ENCODE measurements at regions not wholly inside any gene's neighbourhood (a gene's known extent, or its start where the extent isn't known, plus 50 kb on each side); places are given as distances from the start of the nearest gene placed in this dataset.
"Not testable (repeated sequence)": the region's sequence is repeated elsewhere in the genome, so short reads cannot be mapped to it uniquely, and the experiment has no call there.

- no peak for DNase-seq
Observed at GRCh38 chr6:134449004-134449403, 131.1 kb upstream of the SGK1 start.

- peak; percentile 98 for DNase-seq
Observed at GRCh38 chr6:134447883-134448387, 130.0 kb upstream of the SGK1 start.

DNA sequence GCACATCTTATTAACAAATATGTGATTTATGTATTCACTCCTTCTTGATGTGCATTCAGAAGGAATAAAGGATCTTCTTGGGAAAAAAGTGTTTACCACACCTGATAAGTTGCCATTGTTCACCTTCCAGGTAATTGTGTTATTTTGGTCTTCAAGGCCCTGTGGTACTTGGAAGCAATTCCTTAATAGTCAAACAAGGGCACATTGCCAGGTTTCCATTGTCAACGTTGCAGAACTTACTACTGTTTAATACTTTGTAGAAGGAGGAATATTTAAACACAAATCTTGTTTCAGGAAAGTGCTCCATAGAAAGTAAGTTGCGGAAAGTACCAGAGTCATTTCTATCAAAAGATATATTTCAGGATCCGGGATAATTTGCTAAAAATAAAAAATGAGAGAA is 129.5 kb upstream of the SGK1 start:
- DNase-seq = peak; percentile 51

DNA sequence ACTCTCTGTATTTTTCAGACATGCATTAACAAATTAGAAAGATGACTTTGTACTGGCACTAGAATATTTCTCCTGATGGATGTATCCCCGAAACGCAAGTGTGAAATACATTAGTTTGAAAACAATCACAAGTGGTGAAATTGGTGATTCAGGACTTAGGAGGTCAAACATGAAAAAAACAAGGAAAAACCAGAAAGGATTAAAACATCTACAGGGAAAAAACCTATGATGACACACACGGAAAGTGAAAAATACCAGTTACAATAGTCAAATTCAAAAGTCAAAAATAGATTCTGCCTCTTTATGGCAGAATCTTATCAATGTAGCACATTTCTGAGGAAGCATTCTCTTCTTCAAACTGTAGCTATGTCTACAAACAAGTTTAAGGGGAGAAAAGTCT is 129.0 kb upstream of the SGK1 start:
- peak; percentile 78 for DNase-seq

DNA sequence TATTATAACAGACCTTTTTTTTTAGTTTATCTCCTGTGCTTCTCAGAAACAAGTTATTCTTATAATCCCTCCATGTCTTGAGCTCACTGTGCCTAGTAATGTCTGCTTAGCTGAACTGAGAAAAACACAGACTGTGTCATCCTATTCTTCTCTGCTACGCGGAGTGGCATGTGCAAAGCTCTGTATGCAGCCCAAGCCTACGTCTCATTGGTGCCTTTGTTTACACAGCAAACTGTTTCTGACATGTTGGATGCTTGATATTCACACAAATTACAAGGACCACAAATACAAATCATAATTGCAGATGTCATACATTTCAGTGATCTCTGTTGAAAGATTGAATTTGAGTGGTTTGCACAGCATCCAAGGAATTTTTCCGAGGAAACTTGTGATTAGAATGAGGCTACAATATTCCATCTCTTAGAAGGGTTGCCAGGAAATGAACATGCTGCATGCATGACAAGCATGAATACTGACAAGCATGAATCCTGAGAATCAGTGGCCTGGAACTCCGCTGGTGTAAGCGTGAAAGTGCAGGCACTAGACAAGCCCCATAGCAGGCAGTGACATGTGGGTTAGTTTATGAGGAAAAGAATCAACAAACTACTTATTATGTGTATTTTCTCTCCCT is 128.4 kb upstream of the SGK1 start:
- DNase-seq = peak; percentile 83

- no peak for DNase-seq
Observed at GRCh38 chr6:134443009-134443408, 125.1 kb upstream of the SGK1 start.

DNA sequence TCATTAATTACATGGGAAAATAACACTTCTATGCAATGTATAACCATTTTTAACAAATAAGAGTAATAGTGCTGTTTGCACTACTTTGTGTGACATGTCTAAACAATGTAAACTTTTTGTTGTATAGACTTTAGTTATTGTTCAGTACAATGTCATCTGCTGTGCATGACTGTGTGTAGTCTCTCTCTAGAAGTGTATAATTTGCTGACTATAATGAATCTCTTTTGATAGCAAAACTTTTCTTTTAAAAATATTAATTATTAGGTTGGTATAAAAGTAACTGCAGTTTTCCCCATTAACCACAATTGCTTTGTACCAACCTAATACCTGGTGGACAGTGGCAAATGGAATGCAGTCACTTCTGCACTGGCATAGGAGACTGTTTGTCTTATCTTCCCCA is 124.2 kb upstream of the SGK1 start:
- DNase-seq = no peak

GRCh38 chr6:134438837-134439236 is 120.9 kb upstream of the SGK1 start:
- DNase-seq = no peak

DNA sequence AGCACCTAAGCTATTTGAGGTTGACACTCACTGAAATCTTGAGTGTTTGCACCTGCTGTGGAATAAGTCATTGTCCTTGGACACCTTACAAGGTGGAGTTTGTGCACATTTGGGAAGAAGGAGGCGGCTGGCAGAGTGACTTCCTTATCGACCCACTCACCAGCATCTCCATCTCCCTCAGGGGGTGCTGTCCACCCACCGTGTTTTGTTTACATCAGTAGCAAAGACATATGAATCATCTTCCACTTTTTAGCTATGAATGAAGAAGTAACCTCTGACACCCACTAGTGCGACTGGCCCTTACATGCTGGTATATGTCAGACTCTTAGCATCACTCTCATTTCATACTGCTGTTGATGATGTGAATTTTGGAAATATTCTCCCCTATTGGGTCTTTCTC is 119.5 kb upstream of the SGK1 start:
- no peak for DNase-seq

DNA sequence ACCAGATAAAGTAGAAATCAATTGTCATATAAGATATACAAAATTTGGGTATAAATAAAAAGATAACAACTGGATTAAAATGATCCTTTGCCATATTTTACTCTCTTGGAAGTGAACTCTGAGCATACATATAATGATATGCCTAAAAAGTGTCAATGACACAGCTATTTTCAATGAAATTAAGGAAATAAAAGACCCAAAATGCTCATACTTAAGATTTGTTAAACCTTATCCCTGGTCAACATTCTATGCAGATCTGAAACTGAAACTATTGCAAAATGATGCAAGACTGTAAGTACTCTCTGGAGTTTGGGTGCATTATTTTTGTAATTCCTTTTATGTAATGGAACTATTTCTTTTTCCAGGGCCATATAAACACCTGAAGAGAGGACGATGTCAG is 119.0 kb upstream of the SGK1 start:
- no peak for DNase-seq

DNA sequence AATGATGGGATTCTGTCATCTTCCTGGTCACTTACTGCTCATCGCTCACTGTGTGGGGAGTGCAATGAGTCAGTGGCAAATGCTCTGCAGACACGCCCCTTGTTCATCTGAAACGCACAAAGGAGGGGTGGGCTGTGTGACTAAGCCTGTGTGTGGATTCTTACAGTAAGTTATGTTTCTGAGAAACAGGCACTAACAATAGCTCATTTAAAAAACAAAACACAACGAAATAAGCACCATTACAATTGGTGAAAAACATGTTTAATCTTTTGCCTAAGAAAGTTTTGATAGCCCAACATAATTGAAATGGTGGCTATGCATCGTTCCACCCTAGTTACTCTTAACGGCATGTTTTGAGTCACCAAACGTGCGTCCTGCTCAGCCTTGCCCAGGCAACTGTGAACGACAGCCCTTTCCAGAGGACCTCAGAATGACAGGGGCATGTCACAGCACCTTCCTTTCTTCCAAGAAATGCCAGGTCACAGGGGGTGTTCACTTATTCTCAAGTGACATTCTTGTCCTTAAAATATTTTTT is 118.4 kb upstream of the SGK1 start:
- DNase-seq = peak; percentile 98

DNA sequence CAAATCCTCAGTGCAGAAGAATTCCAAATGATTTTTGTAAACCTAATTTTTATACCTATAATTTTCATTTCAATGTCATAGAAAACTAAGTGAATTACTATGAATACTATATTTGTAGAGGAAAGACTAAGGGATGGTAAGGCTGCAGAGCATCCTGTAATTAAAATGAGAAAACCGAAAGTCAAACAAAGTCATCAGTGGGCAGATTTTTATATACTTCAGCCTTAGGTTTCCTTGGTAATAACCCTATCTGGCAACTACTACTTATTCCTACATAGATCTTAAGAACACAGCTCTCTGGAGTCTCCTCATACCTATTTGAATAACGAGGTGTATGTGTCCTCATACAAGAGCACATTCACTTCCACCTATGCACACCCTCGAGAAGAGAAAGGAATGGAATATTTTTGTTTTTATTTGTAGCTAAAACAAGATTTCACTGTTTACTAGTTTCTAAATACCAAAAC is 117.9 kb upstream of the SGK1 start:
- no peak for DNase-seq

GRCh38 chr6:134434019-134434942 is 116.4 kb upstream of the SGK1 start:
- no peak for DNase-seq

GRCh38 chr6:134432036-134432435 is 114.1 kb upstream of the SGK1 start:
- DNase-seq = no peak

DNA sequence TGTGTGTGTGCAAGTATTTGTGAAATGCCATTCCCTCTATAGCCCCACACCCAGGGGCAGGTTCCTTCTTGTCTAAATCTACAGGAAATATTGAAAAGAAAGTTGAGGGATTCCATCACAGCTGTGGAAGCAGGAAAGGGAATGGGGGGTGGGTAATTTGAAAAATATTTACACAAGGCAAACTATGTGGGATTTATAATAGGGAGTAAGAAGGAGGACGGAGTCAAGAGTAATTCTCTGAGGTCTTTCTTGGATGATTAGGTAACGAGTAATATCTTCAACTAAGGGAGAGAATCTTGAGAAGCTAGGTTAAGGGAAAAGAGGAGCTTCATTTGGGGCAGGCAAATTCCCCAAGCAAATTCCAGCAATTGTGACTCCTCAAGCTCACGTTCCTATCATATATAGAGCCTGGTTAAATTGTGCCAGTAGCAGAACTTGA is 113.5 kb upstream of the SGK1 start:
- peak; percentile 84 for DNase-seq

DNA sequence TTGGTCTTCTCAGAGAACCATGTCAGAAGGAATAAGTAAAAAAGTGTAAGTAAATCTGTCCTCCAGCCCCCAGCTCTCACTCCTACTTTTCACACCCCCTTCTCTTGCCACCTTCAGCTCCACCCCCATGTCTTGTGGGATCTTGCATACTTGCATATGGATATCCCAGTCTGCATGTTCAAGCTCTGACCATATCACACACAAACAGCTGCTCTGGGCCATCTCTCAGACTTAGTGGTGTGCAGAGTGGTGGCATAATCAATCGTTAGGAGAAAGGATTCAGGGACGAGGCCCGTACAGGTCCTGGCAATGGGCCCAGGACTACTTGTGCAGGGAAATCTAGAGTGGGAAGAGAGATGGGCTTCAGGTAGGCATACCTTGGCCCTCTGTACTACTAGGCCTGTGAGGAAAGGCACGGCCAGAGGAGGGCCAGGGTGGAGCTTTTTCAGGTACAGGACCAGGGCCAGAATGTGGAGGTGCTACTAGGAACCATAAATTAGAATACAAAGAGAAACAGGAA is 112.0 kb upstream of the SGK1 start:
- no peak for DNase-seq

- DNase-seq = no peak
Observed at GRCh38 chr6:134427721-134428120, 109.8 kb upstream of the SGK1 start.

DNA sequence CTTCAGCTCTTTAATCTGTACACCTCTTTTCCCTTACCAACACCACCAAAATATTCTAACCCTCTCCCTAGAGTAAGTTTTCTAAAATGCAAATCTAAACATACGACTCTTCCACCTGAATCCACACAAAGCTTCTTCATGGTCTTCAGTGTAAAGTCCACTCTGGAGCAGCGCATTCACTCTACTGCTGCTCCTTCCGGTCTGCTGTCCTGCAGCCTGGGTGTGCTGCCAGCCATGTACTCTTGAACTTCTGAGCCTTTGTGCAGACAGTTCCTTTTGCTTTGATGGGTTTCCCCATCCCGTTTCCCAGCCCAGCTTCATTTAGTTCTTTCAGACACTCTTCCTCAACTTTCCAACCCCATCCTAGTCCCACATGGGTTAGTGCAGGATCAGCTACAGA is 108.7 kb upstream of the SGK1 start:
- no peak for DNase-seq

GRCh38 chr6:134425917-134426316 is 108.0 kb upstream of the SGK1 start:
- not testable (repeated sequence) for DNase-seq

- peak; percentile 42 for DNase-seq
Observed at GRCh38 chr6:134425513-134425912, 107.6 kb upstream of the SGK1 start.

- no peak for DNase-seq
Observed at GRCh38 chr6:134424798-134425170, 106.9 kb upstream of the SGK1 start.

GRCh38 chr6:134424165-134424797 is 106.4 kb upstream of the SGK1 start:
- DNase-seq = no peak

All from fibroblast of skin of back (primary cell).